ENCODE measurements at regions not wholly inside any gene's neighbourhood (a gene's known extent, or its start where the extent isn't known, plus 50 kb on each side); places are given as distances from the start of the nearest gene placed in this dataset.

- Histone ChIP-seq H3K27me3 (ENCODE audit: control insufficient read depth, insufficient read depth, low read length) (no peaks in the 10 kb centered on the region), H4K91ac (ENCODE audit: insufficient read depth, low read depth, low read length) (no peak overlapping the region), H3K9me3 (ENCODE audit: control insufficient read depth, insufficient read depth, low read length) (no peaks in the 10 kb centered on the region), H2AK5ac (ENCODE audit: low read depth, low read length) (no peak overlapping the region), H2AFZ (replicated peaks; ENCODE audit: low read length, poor library complexity) (no peak overlapping the region), H3K18ac (ENCODE audit: low read depth, low read length) (no peak overlapping the region), H2AK9ac (replicated peaks; ENCODE audit: low read depth, low read length, poor library complexity) (no peak overlapping the region), H3K9me1 (ENCODE audit: insufficient read depth, low read length) (no peaks in the 10 kb centered on the region), H3K4me3 (ENCODE audit: insufficient read depth, low read depth, low read length) (no peak overlapping the region), H4K5ac (ENCODE audit: low read depth, low read length) (no peak overlapping the region), H3K79me1 (ENCODE audit: low read depth in 1 of 2, low read length in 2 of 2) (no peaks in the 10 kb centered on the region), H3K9ac (ENCODE audit: low read depth, low read length) (no peak overlapping the region), H3K4me2 (ENCODE audit: low read depth, low read length) (no peak overlapping the region), H3K27ac (ENCODE audit: insufficient read depth, low read length) (no peak overlapping the region), H3K56ac (ENCODE audit: extremely low read depth, insufficient read depth, low read length) (no peak overlapping the region), H2BK15ac (ENCODE audit: low read depth, low read length) (no peak overlapping the region), H2BK5ac (ENCODE audit: low read depth, low read length, poor library complexity, severe bottlenecking) (no peak overlapping the region), H3K23ac (ENCODE audit: low read depth, low read length) (no peak overlapping the region), H3K4ac (ENCODE audit: low read depth, low read length) (no peak overlapping the region), H2BK20ac (ENCODE audit: low read depth, low read length) (no peak overlapping the region), H3K4me1 (ENCODE audit: control insufficient read depth, insufficient read depth, low read length) (no peaks in the 10 kb centered on the region), H4K8ac (ENCODE audit: low read depth in 2 of 2, low read length in 2 of 2) (no peak overlapping the region), H3K14ac (replicated peaks; ENCODE audit: low read depth, low read length) (no peak overlapping the region), H4K20me1 (ENCODE audit: insufficient read depth, low read length) (no peaks in the 10 kb centered on the region), H3K36me3 (ENCODE audit: control insufficient read depth, insufficient read depth, low read length) (no peaks in the 10 kb centered on the region), H2BK120ac (ENCODE audit: low read depth, low read length) (no peak overlapping the region)
- TF ChIP-seq SMC3 (IDR thresholded peaks at IDR 0.05; ENCODE audit: low read depth, low read length) (no peak), CEBPB (IDR thresholded peaks at IDR 0.05; ENCODE audit: low read depth, low read length) (no peak), FOS (IDR thresholded peaks at IDR 0.05; ENCODE audit: low read depth, low read length) (no peak), MAFK (IDR thresholded peaks at IDR 0.05; ENCODE audit: low read depth, low read length) (no peak), BHLHE40 (IDR thresholded peaks at IDR 0.05; ENCODE audit: low read depth, low read length) (no peak), ELK1 (IDR thresholded peaks at IDR 0.05; ENCODE audit: borderline replicate concordance, low read depth, low read length) (no peak), MXI1 (IDR thresholded peaks at IDR 0.05; ENCODE audit: borderline replicate concordance, low read depth, low read length) (no peak), CHD1 (IDR thresholded peaks at IDR 0.05; ENCODE audit: low read depth, low read length) (no peak), RAD21 (IDR thresholded peaks at IDR 0.05; ENCODE audit: low read length) (no peak), RFX5 (IDR thresholded peaks at IDR 0.05; ENCODE audit: low read depth, low read length) (no peak)
- TF ChIP-seq, protein P1, sequence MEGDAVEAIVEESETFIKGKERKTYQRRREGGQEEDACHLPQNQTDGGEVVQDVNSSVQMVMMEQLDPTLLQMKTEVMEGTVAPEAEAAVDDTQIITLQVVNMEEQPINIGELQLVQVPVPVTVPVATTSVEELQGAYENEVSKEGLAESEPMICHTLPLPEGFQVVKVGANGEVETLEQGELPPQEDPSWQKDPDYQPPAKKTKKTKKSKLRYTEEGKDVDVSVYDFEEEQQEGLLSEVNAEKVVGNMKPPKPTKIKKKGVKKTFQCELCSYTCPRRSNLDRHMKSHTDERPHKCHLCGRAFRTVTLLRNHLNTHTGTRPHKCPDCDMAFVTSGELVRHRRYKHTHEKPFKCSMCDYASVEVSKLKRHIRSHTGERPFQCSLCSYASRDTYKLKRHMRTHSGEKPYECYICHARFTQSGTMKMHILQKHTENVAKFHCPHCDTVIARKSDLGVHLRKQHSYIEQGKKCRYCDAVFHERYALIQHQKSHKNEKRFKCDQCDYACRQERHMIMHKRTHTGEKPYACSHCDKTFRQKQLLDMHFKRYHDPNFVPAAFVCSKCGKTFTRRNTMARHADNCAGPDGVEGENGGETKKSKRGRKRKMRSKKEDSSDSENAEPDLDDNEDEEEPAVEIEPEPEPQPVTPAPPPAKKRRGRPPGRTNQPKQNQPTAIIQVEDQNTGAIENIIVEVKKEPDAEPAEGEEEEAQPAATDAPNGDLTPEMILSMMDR (conservative IDR thresholded peaks at IDR 0.05; ENCODE audit: low read depth, low read length), result no peak
- ATAC-seq (ENCODE audit: low read depth) (no peak), DNase-seq (peak; percentile 50)
- POLR2A ChIA-PET (ENCODE audit: unreplicated experiment), result no interaction called here
- intact Hi-C loops (cut with micrococcal nuclease) (loop anchor here (5.0 kb wide), 1 partner anchor 483 kb away; no protein-coding TSS in a partner anchor), dilution Hi-C loops (cut with HindIII; ENCODE audit: low sequenced_read_pairs, unreplicated experiment) (no loop called here), in situ Hi-C loops (cut with MboI; ENCODE audit: low sequenced_read_pairs) (no loop called here)
- CTCF ChIA-PET, result interaction anchor here (0.6 kb wide), 1 partner anchor 566 kb away, joined by 4 read pairs; no protein-coding TSS in a partner anchor
- no TSS peak for BruUV-seq (replicated peaks)
- no CpG with 5 or more reads among the region's 2 CpGs for WGBS, 2 experiments (ENCODE audit: extremely low coverage in 2 of 2, insufficient read length in 1 of 2)
Observed at GRCh38 chr3:148464246-148464645, 233.5 kb upstream of the AGTR1 start.

All from IMR-90 (cell line).